H1 (cell line): ENCODE measurements at regions not wholly inside any gene's neighbourhood (a gene's known extent, or its start where the extent isn't known, plus 50 kb on each side); places are given as distances from the start of the nearest gene placed in this dataset.

Experiments used
- CTCF ChIA-PET: fragments of 300-600 bp; sonication (Branson Sonifier 250); formaldehyde crosslinking; loops from one replicate; lab custom pipeline; 2021; ENCODE audit not compliant: partially characterized antibody; lab: Charles Lee
- POLR2A ChIA-PET: fragments of 300-600 bp; sonication (Branson Sonifier 250); formaldehyde crosslinking; loops from one replicate; lab custom pipeline; 2021; ENCODE audit warnings: inconsistent platforms; ENCODE audit not compliant: partially characterized antibody; lab: Charles Lee
- DNase-seq, 2 experiments: peaks; one replicate each; pipeline versions ENCODE4 v3.0.0 to v3.0.0-alpha.2; 2010 to 2022; ENCODE audit warnings: low spot score in 2 of 2, low read depth in 1 of 2, mixed read lengths in 1 of 2
- FAIRE-seq: peaks from 2 replicates; lab custom pipeline; 2011; peaks lifted over from hg19 to GRCh38; lab: Jason Lieb, UNC
- H2AFZ ChIP-seq: 2 replicates; pipeline ENCODE4 v1.8.1; 2012; ENCODE audit warnings: low read length, inconsistent platforms
- H2AK5ac ChIP-seq: 2 replicates; pipeline ENCODE4 v1.6.1; 2013; ENCODE audit warnings: low read depth, low read length
- H2BK120ac ChIP-seq: replicated peaks from 2 replicates; pipeline ENCODE3; 2013; ENCODE audit warnings: low read depth, low read length, inconsistent platforms
- H2BK12ac ChIP-seq: 2 replicates; pipeline ENCODE4 v1.6.1; 2013; ENCODE audit warnings: low read depth, low read length
- H2BK15ac ChIP-seq: 2 replicates; pipeline ENCODE4 v1.6.1; 2013; ENCODE audit warnings: low read length
- H2BK20ac ChIP-seq: 2 replicates; pipeline ENCODE4 v1.6.1; 2013; ENCODE audit warnings: low read length
- H2BK5ac ChIP-seq: 2 replicates; pipeline ENCODE4 v1.6.1; 2013; ENCODE audit warnings: low read depth, low read length
- H3K14ac ChIP-seq: 2 replicates; pipeline ENCODE4 v1.6.1; 2013; ENCODE audit warnings: inconsistent platforms; ENCODE audit not compliant: insufficient read length
- H3K18ac ChIP-seq: 2 replicates; pipeline ENCODE4 v1.6.1; 2013; ENCODE audit warnings: low read length; ENCODE audit errors: extremely low read depth
- H3K23ac ChIP-seq: 2 replicates; pipeline ENCODE4 v1.6.1; 2013; ENCODE audit warnings: inconsistent platforms; ENCODE audit not compliant: insufficient read length
- H3K23me2 ChIP-seq: 2 replicates; pipeline ENCODE4 v1.6.1; 2013; ENCODE audit warnings: low read depth, low read length
- H3K27ac ChIP-seq: 2 replicates; pipeline ENCODE4 v1.6.1; 2011; ENCODE audit warnings: low read depth, low read length, inconsistent platforms
- H3K27me3 ChIP-seq, 4 experiments: replicated peaks in 1 of 4; 1 replicate in 1 of 4; 2 replicates in 3 of 4; pipeline versions ENCODE4 v1.6.1 to v1.8.1; 2011 to 2013; ENCODE audit warnings: low read length in 3 of 4, mild to moderate bottlenecking in 3 of 4, inconsistent platforms in 2 of 4, mixed read lengths in 2 of 4, moderate library complexity in 1 of 4; ENCODE audit not compliant: control insufficient read depth in 3 of 4, insufficient read depth in 3 of 4; ENCODE audit errors: extremely low read depth in 1 of 4
- H3K36me3 ChIP-seq, 4 experiments: 2 replicates each; pipeline versions ENCODE4 v1.6.1 to v1.8.1; 2011 to 2013; ENCODE audit warnings: mild to moderate bottlenecking in 4 of 4, low read length in 3 of 4, moderate library complexity in 2 of 4, control low read depth in 1 of 4, inconsistent platforms in 1 of 4; ENCODE audit not compliant: insufficient read depth in 4 of 4, control insufficient read depth in 2 of 4
- H3K4ac ChIP-seq: replicated peaks from 2 replicates; pipeline ENCODE3; 2013; ENCODE audit warnings: low read length, low read depth, mixed read lengths, inconsistent platforms; ENCODE audit not compliant: insufficient read length
- H3K4me1 ChIP-seq, 4 experiments: replicated peaks in 1 of 4; 1 replicate in 1 of 4; 2 replicates in 3 of 4; pipeline versions ENCODE4 v1.6.1 to v1.8.1; 2011 to 2013; ENCODE audit warnings: low read length in 3 of 4, inconsistent platforms in 2 of 4, mixed read lengths in 1 of 4; ENCODE audit not compliant: insufficient read depth in 4 of 4, control insufficient read depth in 3 of 4
- H3K4me2 ChIP-seq, 2 experiments: 2 replicates each; pipeline versions ENCODE4 v1.6.1 to v1.8.1; 2011 to 2013; ENCODE audit warnings: low read depth in 2 of 2, low read length in 2 of 2, control low read depth in 1 of 2, inconsistent platforms in 1 of 2, mild to moderate bottlenecking in 1 of 2; ENCODE audit not compliant: insufficient read depth in 1 of 2
- H3K4me3 ChIP-seq, 4 experiments: fragments of 200-600, 300-600 bp in 1 of 4; sonication (generic), shearing (Covaris generic), sonication (Bioruptor Twin) in 1 of 4; 2 replicates each; pipeline versions ENCODE4 v1.5.1 to v1.8.1; 2011 to 2016; ENCODE audit warnings: low read length in 4 of 4, low read depth in 3 of 4, control low read depth in 2 of 4, inconsistent platforms in 2 of 4, mild to moderate bottlenecking in 2 of 4, mixed read lengths in 1 of 4, moderate library complexity in 1 of 4; ENCODE audit not compliant: insufficient read depth in 2 of 4; ENCODE audit errors: extremely low read depth in 1 of 4
- H3K56ac ChIP-seq: replicated peaks from 2 replicates; pipeline ENCODE3; 2013; ENCODE audit warnings: low read depth, mild to moderate bottlenecking, mixed read lengths, low read length, inconsistent platforms; ENCODE audit not compliant: insufficient read length
- H3K79me1 ChIP-seq: 2 replicates; pipeline ENCODE4 v1.6.1; 2013; ENCODE audit warnings: low read depth, low read length, control low read depth
- H3K79me2 ChIP-seq, 2 experiments: 2 replicates each; pipeline versions ENCODE4 v1.6.1 to v1.8.1; 2012 to 2013; ENCODE audit warnings: low read length in 2 of 2, mild to moderate bottlenecking in 2 of 2, inconsistent platforms in 1 of 2; ENCODE audit not compliant: insufficient read depth in 2 of 2, control insufficient read depth in 1 of 2
- H3K9ac ChIP-seq, 4 experiments: replicated peaks in 1 of 4; 1 replicate in 1 of 4; 2 replicates in 3 of 4; pipeline versions ENCODE4 v1.6.1 to v1.8.1; 2011 to 2013; ENCODE audit warnings: low read depth in 3 of 4, low read length in 3 of 4, control low read depth in 2 of 4, mild to moderate bottlenecking in 2 of 4, moderate library complexity in 2 of 4, inconsistent platforms in 1 of 4; ENCODE audit errors: extremely low read depth in 1 of 4
- H3K9me3 ChIP-seq, 2 experiments: 2 replicates each; pipeline versions ENCODE4 v1.6.1 to v1.8.1; 2012 to 2013; ENCODE audit warnings: mild to moderate bottlenecking in 2 of 2, moderate library complexity in 2 of 2, control low read depth in 1 of 2, inconsistent platforms in 1 of 2, low read depth in 1 of 2, low read length in 1 of 2, mixed read lengths in 1 of 2; ENCODE audit not compliant: insufficient read depth in 2 of 2
- H4K20me1 ChIP-seq, 2 experiments: replicated peaks in 1 of 2; 2 replicates each; pipeline versions ENCODE3 to v1.8.1; 2011 to 2013; ENCODE audit warnings: inconsistent platforms in 2 of 2, low read length in 2 of 2, mild to moderate bottlenecking in 1 of 2; ENCODE audit not compliant: insufficient read depth in 2 of 2, control insufficient read depth in 1 of 2
- H4K5ac ChIP-seq: 2 replicates; pipeline ENCODE4 v1.6.1; 2013; ENCODE audit warnings: low read length, low read depth, mixed read lengths, inconsistent platforms; ENCODE audit not compliant: insufficient read length
- H4K8ac ChIP-seq: 2 replicates; pipeline ENCODE4 v1.8.0; 2013; ENCODE audit warnings: mild to moderate bottlenecking, moderate library complexity, low read length, inconsistent platforms; ENCODE audit not compliant: insufficient read depth; ENCODE audit errors: extremely low read depth
- H4K91ac ChIP-seq: replicated peaks from 2 replicates; pipeline ENCODE3; 2013; ENCODE audit warnings: low read length, mixed read lengths, inconsistent platforms; ENCODE audit not compliant: insufficient read length
- EZH2 ChIP-seq: fragments of 200-600 bp; sonication (generic); IDR thresholded peaks from 2 replicates; pipeline ENCODE4 v1.7.1; 2012; ENCODE audit warnings: low read depth, mild to moderate bottlenecking, moderate library complexity, low read length, inconsistent platforms; ENCODE audit not compliant: severe bottlenecking
- RAD21 ChIP-seq, 2 experiments: IDR thresholded peaks in 1 of 2; conservative IDR thresholded peaks in 1 of 2; 2 replicates each; pipeline ENCODE4 v1.6.1; 2011; ENCODE audit warnings: low read depth in 2 of 2, low read length in 2 of 2, improper control_type of control experiment in 1 of 2, inconsistent platforms in 1 of 2, mild to moderate bottlenecking in 1 of 2, moderate library complexity in 1 of 2
- WGBS, 2 experiments: shearing (Covaris generic) in 1 of 2; methylation state at CpG; one replicate each; pipeline versions ENCODE4 v1.1.6 to v1.1.7; 2013 to 2015; ENCODE audit warnings: low lambda C conversion rate in 2 of 2, mixed read lengths in 2 of 2, inconsistent platforms in 1 of 2, low coverage in 1 of 2, missing lambda C conversion rate in 1 of 2; ENCODE audit not compliant: insufficient replicate concordance in 2 of 2, insufficient coverage in 1 of 2, insufficient read length in 1 of 2; ENCODE audit errors: extremely low coverage in 1 of 2, missing lambda C conversion rate in 1 of 2; 5-methylcytosine and 5-hydroxymethylcytosine counted together
- TF ChIP-seq, protein P1 (sequence below), 3 experiments: IDR thresholded peaks; 1 replicate in 2 of 3; 2 replicates in 1 of 3; pipeline versions ENCODE4 v1.5.1 to v1.6.1; 2011; ENCODE audit warnings: low read length in 3 of 3, mild to moderate bottlenecking in 3 of 3, inconsistent platforms in 2 of 3, low read depth in 1 of 3, moderate library complexity in 1 of 3; ENCODE audit not compliant: insufficient read depth in 1 of 3; ENCODE audit errors: control extremely low read depth in 1 of 3

DNA sequence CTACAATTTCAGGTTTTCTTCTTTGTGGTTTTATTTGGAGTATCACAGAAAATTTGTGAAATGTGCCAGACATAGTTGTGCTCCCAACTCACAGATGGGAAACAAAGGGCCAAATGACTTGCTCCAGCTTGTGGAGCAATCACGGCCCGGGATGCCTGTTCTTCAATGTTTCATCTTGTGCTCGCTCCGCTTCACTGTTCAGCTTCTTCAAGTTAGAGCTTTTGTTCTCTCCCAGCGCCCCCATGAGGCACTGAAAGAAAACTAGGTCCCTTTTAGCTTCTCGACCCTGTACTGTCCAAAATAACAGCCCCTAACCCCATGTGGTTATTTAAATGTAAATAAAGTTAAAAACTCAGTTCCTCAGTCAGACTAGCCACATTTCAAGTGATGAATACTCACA, 187.9 kb upstream of the STXBP6 start:
- H3K79me2 ChIP-seq = no peaks in the 10 kb centered on the region
- no peak overlapping the region for H3K56ac ChIP-seq
- no peak overlapping the region for H2BK20ac ChIP-seq
- peak overlapping the region; percentile 44; the same call in 1 of the 2 replicates for H2AFZ ChIP-seq
- FAIRE-seq = peak; percentile 82
- ChIA-PET CTCF (interaction anchor here (0.7 to 4.0 kb wide), 18 partner anchors 11 to 807 kb away, joined by 3 to 29 read pairs (median 4); no protein-coding TSS in a partner anchor), POLR2A (no interaction called here)
- no peak overlapping the region for H3K23ac ChIP-seq
- H3K4ac ChIP-seq = no peak overlapping the region
- H3K36me3 ChIP-seq = no peaks in the 10 kb centered on the region; a peak in 1 of 8 replicates
- H3K4me1 ChIP-seq = peaks cover 0 to 3% (median 0%) of the 10 kb centered on the region in 4 experiments; a peak in 1 of 7 replicates
- H4K8ac ChIP-seq = no peak overlapping the region
- no peak overlapping the region for H3K9ac ChIP-seq
- H3K9me3 ChIP-seq = no peaks in the 10 kb centered on the region
- no peak overlapping the region for H4K91ac ChIP-seq
- H2BK5ac ChIP-seq = no peak overlapping the region
- no peak overlapping the region for H4K5ac ChIP-seq
- WGBS, 2 experiments = 25% methylated on average over 6 of the region's 6 CpGs; no CpG with 5 or more reads in 1 of the 2 experiments
- no peak overlapping the region for H2BK120ac ChIP-seq
- peak; percentile 7 to 55 for DNase-seq
- H2BK15ac ChIP-seq = no peak overlapping the region
- H3K4me2 ChIP-seq = peak overlapping the region in 1 of 2 experiments; percentile 30; a peak in 1 of 4 replicates
- H4K20me1 ChIP-seq = no peaks in the 10 kb centered on the region
- no peak overlapping the region for H3K14ac ChIP-seq
- H3K27ac ChIP-seq = no peak overlapping the region
- no peak overlapping the region for H3K18ac ChIP-seq
- H2BK12ac ChIP-seq = no peak overlapping the region
- no peaks in the 10 kb centered on the region; a peak in 2 of 7 replicates for H3K27me3 ChIP-seq
- H2AK5ac ChIP-seq = no peak overlapping the region
- H3K23me2 ChIP-seq = no peaks in the 10 kb centered on the region
- TF ChIP-seq EZH2 (no peak), RAD21 (IDR thresholded peaks at IDR 0.05 in 1 of 2, conservative IDR thresholded peaks at IDR 0.05 in 1 of 2; ENCODE audit: low read depth in 2 of 2, low read length in 2 of 2) (peak; percentile 73 to 78)
- TF ChIP-seq, protein P1, sequence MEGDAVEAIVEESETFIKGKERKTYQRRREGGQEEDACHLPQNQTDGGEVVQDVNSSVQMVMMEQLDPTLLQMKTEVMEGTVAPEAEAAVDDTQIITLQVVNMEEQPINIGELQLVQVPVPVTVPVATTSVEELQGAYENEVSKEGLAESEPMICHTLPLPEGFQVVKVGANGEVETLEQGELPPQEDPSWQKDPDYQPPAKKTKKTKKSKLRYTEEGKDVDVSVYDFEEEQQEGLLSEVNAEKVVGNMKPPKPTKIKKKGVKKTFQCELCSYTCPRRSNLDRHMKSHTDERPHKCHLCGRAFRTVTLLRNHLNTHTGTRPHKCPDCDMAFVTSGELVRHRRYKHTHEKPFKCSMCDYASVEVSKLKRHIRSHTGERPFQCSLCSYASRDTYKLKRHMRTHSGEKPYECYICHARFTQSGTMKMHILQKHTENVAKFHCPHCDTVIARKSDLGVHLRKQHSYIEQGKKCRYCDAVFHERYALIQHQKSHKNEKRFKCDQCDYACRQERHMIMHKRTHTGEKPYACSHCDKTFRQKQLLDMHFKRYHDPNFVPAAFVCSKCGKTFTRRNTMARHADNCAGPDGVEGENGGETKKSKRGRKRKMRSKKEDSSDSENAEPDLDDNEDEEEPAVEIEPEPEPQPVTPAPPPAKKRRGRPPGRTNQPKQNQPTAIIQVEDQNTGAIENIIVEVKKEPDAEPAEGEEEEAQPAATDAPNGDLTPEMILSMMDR (IDR thresholded peaks at IDR 0.05; ENCODE audit: control extremely low read depth in 1 of 3, insufficient read depth in 1 of 3, low read depth in 1 of 3, low read length in 3 of 3) = peak in 2 of 3 experiments; percentile 44 to 57; a peak in 2 of 4 replicates
- no peaks in the 10 kb centered on the region for H3K79me1 ChIP-seq
- no peak overlapping the region for H3K4me3 ChIP-seq
